NAMALWA (cell line): ENCODE measurements at regions not wholly inside any gene's neighbourhood (a gene's known extent, or its start where the extent isn't known, plus 50 kb on each side); places are given as distances from the start of the nearest gene placed in this dataset.
A peak's percentile ranks its signal among the peaks of the same experiment; 100 is the strongest.
"Not testable (repeated sequence)": the region's sequence is repeated elsewhere in the genome, so short reads cannot be mapped to it uniquely, and the experiment has no call there.

Experiments used
- DNase-seq: peaks from one replicate; pipeline ENCODE4 v3.0.0-alpha.2; 2015; ENCODE audit warnings: low spot score

- no peak for DNase-seq
These were observed 131.7 kb downstream of the HHIPL2 start for GRCh38 chr1:222416001-222416791.

DNA sequence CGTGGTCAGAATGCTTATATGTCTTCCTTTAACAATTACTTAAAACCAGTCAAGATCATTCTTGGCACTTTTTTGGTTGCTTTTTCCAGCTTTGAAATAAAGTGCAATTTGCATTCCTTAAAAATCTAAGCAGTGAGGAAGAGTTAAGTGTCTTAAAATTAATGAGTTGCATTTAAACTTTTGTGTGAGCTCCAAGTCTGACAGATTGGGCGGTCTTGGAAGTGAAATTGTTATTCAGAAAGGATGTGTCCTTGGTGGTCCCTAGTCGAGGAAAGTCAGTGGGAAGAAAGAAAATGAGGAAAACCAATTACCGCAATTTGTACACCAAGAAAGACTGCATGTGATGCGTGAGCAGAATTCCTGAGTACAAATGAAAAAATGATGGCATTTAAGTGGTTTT, 132.5 kb downstream of the HHIPL2 start:
- DNase-seq: no peak

GRCh38 chr1:222413991-222414549, 133.8 kb downstream of the HHIPL2 start:
- DNase-seq: no peak

GRCh38 chr1:222413436-222413835, 134.5 kb downstream of the HHIPL2 start:
- DNase-seq: no peak

DNA sequence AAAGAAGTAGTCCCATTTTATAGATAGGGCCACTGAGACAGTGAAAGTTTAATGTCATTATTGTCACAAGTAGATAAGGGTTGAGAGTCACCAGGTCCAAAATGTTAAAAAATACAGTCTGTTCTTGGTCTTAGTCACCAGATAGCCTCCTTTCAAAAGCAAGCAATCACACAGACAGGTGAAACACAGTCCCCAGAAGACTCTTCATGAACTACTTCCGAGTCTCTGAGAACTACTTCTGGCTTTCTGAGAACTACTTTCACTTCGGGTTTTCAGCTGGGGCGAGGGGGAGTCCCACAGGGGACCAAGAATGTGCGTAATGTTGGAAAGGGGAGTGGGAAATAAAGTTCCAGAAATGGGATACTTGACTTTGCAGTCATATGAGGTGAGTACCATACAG, 143.2 kb downstream of the HHIPL2 start:
- DNase-seq: peak; percentile 2

- no peak for DNase-seq
These were observed 148.7 kb downstream of the HHIPL2 start for GRCh38 chr1:222399197-222399596.

DNA sequence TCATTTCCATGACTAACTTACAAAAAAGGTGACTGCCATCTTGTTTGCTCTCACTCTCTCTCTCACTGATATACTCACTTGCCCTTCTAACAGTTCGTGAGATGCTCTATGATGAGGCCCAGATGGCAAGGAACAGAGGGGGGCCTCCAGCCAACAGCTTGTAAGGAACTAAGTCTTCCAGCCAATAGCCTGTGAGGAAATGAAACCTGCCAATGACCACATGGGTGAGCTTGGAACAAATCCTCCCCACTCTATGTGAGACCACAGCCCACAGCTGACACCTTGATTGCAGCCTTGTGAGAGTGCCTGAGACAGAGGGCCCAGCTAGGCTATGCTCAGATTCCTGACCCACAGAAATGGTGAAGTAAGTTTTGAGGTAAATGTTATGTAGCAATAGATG, 153.7 kb downstream of the HHIPL2 start:
- DNase-seq: no peak

DNA sequence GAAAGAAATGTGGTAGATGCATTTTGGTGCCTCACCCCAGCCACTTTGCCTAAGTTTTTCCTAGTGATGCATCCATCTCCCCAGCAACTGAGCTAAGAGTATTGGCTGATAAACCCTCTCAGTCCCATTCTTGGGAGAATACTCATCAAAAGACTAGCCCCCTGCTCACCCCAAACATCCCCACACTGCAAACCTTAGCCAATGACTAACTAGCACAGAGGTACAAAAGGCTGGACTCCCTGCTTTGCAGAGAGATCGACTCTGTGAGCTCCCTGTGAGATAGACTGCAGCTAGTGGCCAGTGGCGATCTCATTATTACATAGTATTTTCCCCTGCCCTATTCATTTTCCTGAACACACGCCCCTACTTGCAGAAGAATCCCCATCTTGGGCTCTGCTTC, 155.3 kb downstream of the HHIPL2 start:
- DNase-seq: no peak

GRCh38 chr1:222390181-222390580, 157.7 kb downstream of the HHIPL2 start:
- DNase-seq: no peak

DNA sequence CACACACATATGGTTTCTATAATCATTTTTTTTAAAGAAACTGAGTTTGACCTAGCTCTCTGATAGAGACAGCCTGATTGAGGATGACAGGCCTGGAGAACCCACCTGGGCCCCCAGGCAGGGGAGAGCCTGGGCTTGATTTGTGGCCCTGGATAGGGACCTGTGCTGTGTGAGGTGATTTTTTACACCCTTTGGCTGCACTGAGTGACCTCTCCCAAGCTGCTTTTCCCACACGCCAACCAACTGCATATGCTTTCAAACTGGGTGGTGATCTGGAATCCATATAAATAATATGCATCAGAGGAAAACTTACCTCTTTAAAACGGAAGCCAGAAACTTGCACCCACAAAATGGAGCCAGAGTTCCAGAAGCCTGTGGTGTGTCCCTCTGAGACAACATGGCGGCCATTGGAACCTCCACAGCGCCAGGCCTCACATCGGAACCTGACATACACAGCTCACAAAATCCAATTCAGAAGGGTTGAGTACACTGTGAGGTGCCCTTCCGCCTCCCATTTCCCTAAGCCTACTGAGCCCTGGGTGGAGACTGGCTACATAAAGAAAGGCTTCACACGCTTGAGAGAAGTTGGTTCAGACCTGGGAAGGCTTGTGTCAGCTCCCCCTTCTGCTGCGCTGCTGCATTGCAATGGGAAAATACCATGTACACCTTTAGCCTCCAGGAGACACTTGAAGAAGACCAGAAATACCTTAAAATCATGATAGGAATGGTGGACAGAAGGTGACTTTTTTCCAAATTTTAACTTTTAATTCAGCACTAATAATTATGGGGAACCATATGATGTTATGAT, 160.7 kb downstream of the HHIPL2 start:
- peak; percentile 19 for DNase-seq

DNA sequence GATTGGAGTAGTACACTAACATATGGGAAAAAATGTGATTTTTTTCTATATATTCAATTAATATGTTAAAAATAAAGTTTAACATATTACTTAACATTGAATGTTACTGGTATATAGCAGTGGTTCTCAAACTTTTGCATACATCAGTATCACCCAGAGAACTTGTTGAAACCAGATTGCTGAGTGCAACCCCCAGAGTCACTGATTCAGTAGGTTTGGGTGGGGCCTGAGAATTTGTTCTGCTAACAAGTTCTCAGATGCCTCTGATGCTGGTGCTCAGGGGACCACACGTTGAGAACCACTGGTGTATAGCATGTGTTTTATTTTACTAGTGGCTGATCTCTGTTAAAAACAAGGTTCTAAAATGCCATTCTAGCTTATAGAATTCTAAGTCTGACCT, 161.9 kb downstream of the HHIPL2 start:
- DNase-seq: no peak

DNA sequence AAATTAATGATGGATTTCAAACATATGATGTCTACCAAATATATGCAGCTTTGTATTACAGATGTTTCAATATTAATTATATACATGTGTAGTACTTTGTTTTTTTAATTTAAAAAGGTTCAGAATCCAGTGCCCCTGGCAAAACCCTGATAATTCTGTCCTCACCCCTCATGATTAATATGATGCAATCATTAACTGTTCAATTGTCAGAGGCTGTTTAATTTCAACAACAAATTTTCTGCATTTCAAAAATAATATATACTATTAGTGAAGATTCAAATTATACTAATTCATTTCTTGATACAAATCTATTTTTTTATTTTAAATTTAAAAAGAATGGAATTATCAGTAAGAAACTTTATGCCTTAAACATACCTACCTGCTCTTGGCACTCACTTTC, 162.6 kb downstream of the HHIPL2 start:
- DNase-seq: no peak

- no peak for DNase-seq
These were observed 163.4 kb downstream of the HHIPL2 start for GRCh38 chr1:222384531-222384930.

DNA sequence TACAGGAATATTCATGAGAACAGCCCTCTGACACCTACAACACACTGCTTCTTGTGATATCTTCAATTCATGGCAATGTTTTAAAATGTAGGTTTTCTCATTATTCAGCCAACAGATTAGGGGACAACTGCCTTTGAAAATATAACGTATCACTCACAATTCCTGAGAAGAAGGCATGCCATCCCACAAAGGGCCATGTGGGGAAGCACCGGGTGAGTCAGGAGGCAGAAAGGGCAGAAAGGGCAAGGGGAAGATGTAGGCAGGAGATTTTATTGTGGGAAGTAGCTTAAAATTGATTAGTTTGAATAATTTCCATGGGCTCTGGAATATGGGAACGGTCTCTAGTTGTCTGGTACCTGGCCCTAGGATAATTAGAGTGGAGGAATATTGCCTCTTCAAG, 165.7 kb downstream of the HHIPL2 start:
- DNase-seq: no peak

- no peak for DNase-seq
These were observed 170.3 kb downstream of the HHIPL2 start for GRCh38 chr1:222377428-222378088.

DNA sequence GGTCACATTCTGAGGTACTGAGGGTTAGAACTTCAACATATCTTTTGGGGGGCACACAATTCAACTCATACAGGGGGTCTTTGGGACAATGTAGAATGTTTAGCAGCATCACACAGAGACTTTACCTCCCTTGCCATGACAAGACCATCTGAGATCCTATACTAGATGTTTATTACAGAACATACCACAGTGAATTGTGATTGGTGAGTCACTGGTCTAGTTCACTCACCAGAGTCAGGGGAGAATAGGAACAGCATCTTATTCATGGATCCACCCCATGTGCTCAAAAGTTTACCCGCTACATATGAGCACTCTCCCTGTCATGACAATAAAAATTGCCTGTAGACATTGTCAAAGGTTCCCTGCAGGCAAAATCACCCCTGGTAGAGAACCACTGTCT, 171.1 kb downstream of the HHIPL2 start:
- DNase-seq: not testable (repeated sequence)

GRCh38 chr1:222375701-222376100, 172.2 kb downstream of the HHIPL2 start:
- no peak for DNase-seq

GRCh38 chr1:222373831-222374602, 173.9 kb downstream of the HHIPL2 start:
- DNase-seq: no peak

DNA sequence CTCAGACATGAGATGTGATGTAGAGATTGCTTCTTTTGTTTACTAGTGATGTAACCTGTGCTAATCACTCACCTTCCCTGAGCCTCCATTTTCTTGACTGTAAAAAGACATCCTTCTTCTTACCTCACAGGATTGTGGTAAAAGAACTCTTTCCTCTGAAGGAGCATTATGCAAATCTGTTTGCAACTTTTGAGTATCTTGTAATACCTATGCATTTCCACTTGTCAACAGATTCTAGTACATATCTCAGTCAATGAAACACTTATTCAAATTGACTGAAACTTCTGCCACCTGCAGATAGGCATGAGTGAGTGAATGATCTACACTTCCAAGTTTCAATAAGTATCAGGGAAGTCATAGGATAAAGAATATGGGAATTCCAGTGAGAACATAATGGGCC, 174.7 kb downstream of the HHIPL2 start:
- peak; percentile 1 for DNase-seq

- DNase-seq: no peak
These were observed 175.7 kb downstream of the HHIPL2 start for GRCh38 chr1:222372221-222372620.

- no peak for DNase-seq
These were observed 176.8 kb downstream of the HHIPL2 start for GRCh38 chr1:222370913-222371675.
